IMR-90 (cell line): ENCODE measurements at regions not wholly inside any gene's neighbourhood (a gene's known extent, or its start where the extent isn't known, plus 50 kb on each side); places are given as distances from the start of the nearest gene placed in this dataset.

Experiments used
- ATAC-seq: fragments of 200-7000 bp; cut with Tn5 transposase; 2 replicates; pipeline ENCODE4 v1.9.1; 2020; ENCODE audit warnings: low read depth, mild to moderate bottlenecking, moderate library complexity
- BruUV-seq: library from RNA; stranded (reverse); fragments of 400-500 nt; replicated peaks from 2 replicates; lab custom pipeline; 2021; lab: Mats Ljungman, UMichigan
- CTCF ChIA-PET: fragments of 300-600 bp; formaldehyde crosslinking; extraction: SDS; loops from one replicate; lab custom pipeline; 2021; ENCODE audit warnings: antibody characterized with exemption; lab: Yijun Ruan, JAX
- POLR2A ChIA-PET: fragments of 300-600 bp; sonication (Branson Sonifier 250); formaldehyde crosslinking; loops from one replicate; lab custom pipeline; 2022; ENCODE audit warnings: antibody characterized with exemption; ENCODE audit not compliant: unreplicated experiment; lab: Charles Lee
- DNase-seq: peaks from one replicate; pipeline ENCODE4 v3.0.0; 2013
- H2AFZ ChIP-seq: replicated peaks from 2 replicates; pipeline ENCODE3; 2013; ENCODE audit warnings: low read length, mild to moderate bottlenecking; ENCODE audit not compliant: poor library complexity
- H2AK5ac ChIP-seq: 2 replicates; pipeline ENCODE4 v1.6.1; 2013; ENCODE audit warnings: low read depth, low read length, inconsistent platforms
- H2AK9ac ChIP-seq: replicated peaks from 2 replicates; pipeline ENCODE3; 2013; ENCODE audit warnings: mild to moderate bottlenecking, low read depth, low read length, moderate library complexity; ENCODE audit not compliant: poor library complexity
- H2BK120ac ChIP-seq: 2 replicates; pipeline ENCODE4 v1.6.1; 2013; ENCODE audit warnings: low read depth, low read length, inconsistent platforms
- H2BK15ac ChIP-seq: 3 replicates; pipeline ENCODE4 v1.6.1; 2013; ENCODE audit warnings: low read depth, low read length, inconsistent platforms
- H2BK20ac ChIP-seq: 2 replicates; pipeline ENCODE4 v1.6.1; 2013; ENCODE audit warnings: low read depth, mild to moderate bottlenecking, inconsistent platforms, low read length, moderate library complexity
- H2BK5ac ChIP-seq: 2 replicates; pipeline ENCODE4 v1.6.1; 2013; ENCODE audit warnings: mild to moderate bottlenecking, low read depth, low read length, inconsistent platforms; ENCODE audit not compliant: poor library complexity, severe bottlenecking
- H3K14ac ChIP-seq: replicated peaks from 2 replicates; pipeline ENCODE4 v1.6.1; 2013; ENCODE audit warnings: low read depth, low read length, inconsistent platforms
- H3K18ac ChIP-seq: 2 replicates; pipeline ENCODE4 v1.6.1; 2013; ENCODE audit warnings: low read depth, low read length, control low read depth
- H3K23ac ChIP-seq: 2 replicates; pipeline ENCODE4 v1.6.1; 2013; ENCODE audit warnings: low read depth, low read length, inconsistent platforms
- H3K27ac ChIP-seq: 2 replicates; pipeline ENCODE4 v1.5.1; 2013; ENCODE audit warnings: mild to moderate bottlenecking, control low read depth, low read length; ENCODE audit not compliant: insufficient read depth
- H3K27me3 ChIP-seq: 2 replicates; pipeline ENCODE4 v1.6.1; 2013; ENCODE audit warnings: low read length; ENCODE audit not compliant: control insufficient read depth, insufficient read depth
- H3K36me3 ChIP-seq: 2 replicates; pipeline ENCODE4 v1.6.1; 2013; ENCODE audit warnings: low read length, mixed read lengths; ENCODE audit not compliant: control insufficient read depth, insufficient read depth
- H3K4ac ChIP-seq: 2 replicates; pipeline ENCODE4 v1.6.1; 2013; ENCODE audit warnings: low read depth, low read length, inconsistent platforms
- H3K4me1 ChIP-seq: 2 replicates; pipeline ENCODE4 v1.6.1; 2013; ENCODE audit warnings: low read length, mixed read lengths; ENCODE audit not compliant: control insufficient read depth, insufficient read depth
- H3K4me2 ChIP-seq: 2 replicates; pipeline ENCODE4 v1.6.1; 2013; ENCODE audit warnings: low read depth, mild to moderate bottlenecking, control low read depth, low read length, moderate library complexity
- H3K4me3 ChIP-seq: 2 replicates; pipeline ENCODE4 v1.5.1; 2013; ENCODE audit warnings: low read depth, mild to moderate bottlenecking, control low read depth, low read length, moderate library complexity; ENCODE audit not compliant: insufficient read depth
- H3K56ac ChIP-seq: 2 replicates; pipeline ENCODE4 v1.6.1; 2013; ENCODE audit warnings: low read length, inconsistent platforms; ENCODE audit not compliant: insufficient read depth; ENCODE audit errors: extremely low read depth
- H3K79me1 ChIP-seq, 2 experiments: 2 replicates each; pipeline ENCODE4 v1.6.1; 2013; ENCODE audit warnings: low read length in 2 of 2, inconsistent platforms in 1 of 2, low read depth in 1 of 2
- H3K9ac ChIP-seq: 2 replicates; pipeline ENCODE4 v1.6.1; 2013; ENCODE audit warnings: low read depth, low read length, control low read depth
- H3K9me1 ChIP-seq: 2 replicates; pipeline ENCODE4 v1.6.1; 2013; ENCODE audit warnings: low read length, inconsistent platforms; ENCODE audit not compliant: insufficient read depth
- H3K9me3 ChIP-seq: 2 replicates; pipeline ENCODE4 v1.6.1; 2013; ENCODE audit warnings: low read length; ENCODE audit not compliant: control insufficient read depth, insufficient read depth
- H4K20me1 ChIP-seq: 2 replicates; pipeline ENCODE4 v1.6.1; 2013; ENCODE audit warnings: low read length, inconsistent platforms; ENCODE audit not compliant: insufficient read depth
- H4K5ac ChIP-seq: 2 replicates; pipeline ENCODE4 v1.6.1; 2013; ENCODE audit warnings: mild to moderate bottlenecking, low read depth, low read length, control low read depth
- H4K8ac ChIP-seq, 2 experiments: 2 replicates each; pipeline ENCODE4 v1.6.1; 2013; ENCODE audit warnings: low read depth in 2 of 2, low read length in 2 of 2, control low read depth in 1 of 2, inconsistent platforms in 1 of 2
- H4K91ac ChIP-seq: 2 replicates; pipeline ENCODE4 v1.6.1; 2013; ENCODE audit warnings: low read depth, low read length, inconsistent platforms; ENCODE audit not compliant: insufficient read depth
- CEBPB ChIP-seq: IDR thresholded peaks from 2 replicates; pipeline ENCODE4 v1.6.1; 2012; ENCODE audit warnings: low read depth, low read length, improper control_type of control experiment
- CHD1 ChIP-seq: IDR thresholded peaks from 2 replicates; pipeline ENCODE4 v1.6.1; 2012; ENCODE audit warnings: low read depth, low read length, improper control_type of control experiment
- CTCF ChIP-seq: conservative IDR thresholded peaks from 2 replicates; pipeline ENCODE4 v1.5.1; 2012; ENCODE audit warnings: mild to moderate bottlenecking, low read depth, low read length, improper control_type of control experiment
- ELK1 ChIP-seq: fragments of 150-350 bp; IDR thresholded peaks from 2 replicates; pipeline ENCODE4 v1.6.1; 2016; ENCODE audit warnings: low read depth, mild to moderate bottlenecking, low read length, moderate library complexity, borderline replicate concordance
- FOS ChIP-seq: fragments of 150-350 bp; IDR thresholded peaks from 2 replicates; pipeline ENCODE4 v1.6.1; 2016; ENCODE audit warnings: low read depth, low read length
- MAFK ChIP-seq: IDR thresholded peaks from 2 replicates; pipeline ENCODE4 v1.6.1; 2012; ENCODE audit warnings: low read depth, low read length, improper control_type of control experiment
- MXI1 ChIP-seq: IDR thresholded peaks from 2 replicates; pipeline ENCODE4 v1.6.1; 2012; ENCODE audit warnings: low read depth, mild to moderate bottlenecking, low read length, moderate library complexity, borderline replicate concordance
- NFE2L2 ChIP-seq: fragments of 150-350 bp; IDR thresholded peaks from 2 replicates; pipeline ENCODE4 v1.6.1; 2016; ENCODE audit warnings: low read depth, mild to moderate bottlenecking, low read length
- POLR2A ChIP-seq: IDR thresholded peaks from 2 replicates; pipeline ENCODE4 v1.6.1; 2012; ENCODE audit warnings: mild to moderate bottlenecking, low read depth, low read length
- RFX5 ChIP-seq: IDR thresholded peaks from 2 replicates; pipeline ENCODE4 v1.8.0; 2012; ENCODE audit warnings: low read depth, mild to moderate bottlenecking, low read length, moderate library complexity
- WGBS, 2 experiments: methylation state at CpG; one replicate each; pipeline versions ENCODE4 v1.1.5 to v1.1.7; 2013; ENCODE audit warnings: missing lambda C conversion rate in 2 of 2; ENCODE audit not compliant: insufficient read length in 1 of 2; ENCODE audit errors: extremely low coverage in 2 of 2; 5-methylcytosine and 5-hydroxymethylcytosine counted together
- dilution Hi-C: fragments of 300-500 bp; cut with HindIII; formaldehyde crosslinking; loops from one replicate; pipeline ENCODE4 v1.14.3; 2018; ENCODE audit warnings: low sequenced_read_pairs; ENCODE audit not compliant: unreplicated experiment
- in situ Hi-C: fragments of 300-500 bp; cut with MboI; formaldehyde crosslinking; loops from 3 replicates; pipeline ENCODE4 v1.14.3; 2019; ENCODE audit warnings: low sequenced_read_pairs, inconsistent platforms, mixed read lengths
- intact Hi-C: fragments of 100-400 bp; cut with micrococcal nuclease; formaldehyde crosslinking; loops from 2 replicates; pipeline ENCODE4 v1.10.0; 2022

GRCh38 chr7:85995101-85995500, 648.6 kb upstream of the GRM3 start:
- Histone ChIP-seq H4K8ac (no peak overlapping the region), H2AFZ (no peak overlapping the region), H4K20me1 (no peaks in the 10 kb centered on the region), H2BK5ac (no peak overlapping the region), H4K91ac (no peak overlapping the region), H3K9me3 (peaks cover 5% of the 10 kb centered on the region), H3K4me3 (no peak overlapping the region), H2AK9ac (no peak overlapping the region), H2BK15ac (no peak overlapping the region), H3K27me3 (no peaks in the 10 kb centered on the region), H2AK5ac (no peak overlapping the region), H3K18ac (no peak overlapping the region), H3K79me1 (no peaks in the 10 kb centered on the region), H3K4me2 (no peak overlapping the region), H2BK120ac (no peak overlapping the region), H3K4me1 (no peaks in the 10 kb centered on the region), H2BK20ac (no peak overlapping the region), H3K56ac (no peak overlapping the region), H3K14ac (no peak overlapping the region), H3K36me3 (no peaks in the 10 kb centered on the region), H3K27ac (no peak overlapping the region), H3K23ac (no peak overlapping the region), H4K5ac (no peak overlapping the region), H3K9ac (no peak overlapping the region), H3K9me1 (no peaks in the 10 kb centered on the region), H3K4ac (no peak overlapping the region)
- BruUV-seq, result no TSS peak
- POLR2A ChIA-PET, result no interaction called here
- intact Hi-C loops, result no loop called here
- DNase-seq (no peak), ATAC-seq (no peak)
- in situ Hi-C loops, result no loop called here
- CTCF ChIA-PET, result no interaction called here
- TF ChIP-seq CHD1 (no peak), NFE2L2 (no peak), RFX5 (no peak), FOS (no peak), MAFK (no peak), ELK1 (no peak), CTCF (no peak), CEBPB (no peak), MXI1 (no peak), POLR2A (no peak)
- no CpG with 5 or more reads among the region's 3 CpGs for WGBS, 2 experiments
- dilution Hi-C loops, result no loop called here
